Lower lobe of right lung (tissue), 2 donors: ENCODE measurements at regions not wholly inside any gene's neighbourhood (a gene's known extent, or its start where the extent isn't known, plus 50 kb on each side); places are given as distances from the start of the nearest gene placed in this dataset.

ENCODE experiments used
- ATAC-seq, 2 donors: fragments of 200-7000 bp; cut with Tn5 transposase; one replicate each; pipeline ENCODE4 v1.9.1; 2020 to 2022; ENCODE audit warnings: mild to moderate bottlenecking in 2 of 2, moderate library complexity in 2 of 2
- DNase-seq: peaks from one replicate; pipeline ENCODE4 v3.0.0-alpha.2; 2020
- H3K27ac ChIP-seq: fragments of 200-600 bp; one replicate; pipeline ENCODE4 v1.8.0; 2022
- H3K27me3 ChIP-seq: fragments of 200-600 bp; one replicate; pipeline ENCODE4 v1.8.0; 2022; ENCODE audit warnings: low read depth
- H3K36me3 ChIP-seq: fragments of 200-600 bp; one replicate; pipeline ENCODE4 v1.8.0; 2022; ENCODE audit warnings: mild to moderate bottlenecking
- H3K4me1 ChIP-seq: fragments of 200-600 bp; one replicate; pipeline ENCODE4 v1.8.0; 2022
- H3K4me3 ChIP-seq: fragments of 200-600 bp; one replicate; pipeline ENCODE4 v1.8.0; 2022; ENCODE audit warnings: mild to moderate bottlenecking
- H3K9me3 ChIP-seq: fragments of 200-600 bp; one replicate; pipeline ENCODE4 v1.8.0; 2022
- CTCF ChIP-seq: fragments of 200-600 bp; IDR thresholded peaks from one replicate; pipeline ENCODE4 v1.8.0; 2022; ENCODE audit warnings: antibody characterized with exemption, mild to moderate bottlenecking
- intact Hi-C: fragments of 100-400 bp; cut with DNase I; formaldehyde crosslinking; loops from one replicate; pipeline ENCODE4 v1.11.0; 2022
- donor health status: DM: no; HTN: yes; CAD: no; lungs with severe emphysema.

GRCh38 chr15:37625576-37625975 lies 308.9 kb upstream of the TMCO5A start:
- no peaks in the 10 kb centered on the region for H3K36me3 ChIP-seq
- ATAC-seq (no peak), DNase-seq (no peak)
- intact Hi-C loops, result no loop called here
- no peak overlapping the region for H3K27ac ChIP-seq
- no peak overlapping the region for H3K4me3 ChIP-seq
- no peak for TF ChIP-seq CTCF
- H3K27me3 ChIP-seq, result no peaks in the 10 kb centered on the region
- H3K9me3 ChIP-seq, result no peaks in the 10 kb centered on the region
- no peaks in the 10 kb centered on the region for H3K4me1 ChIP-seq

GRCh38 chr15:37628507-37628906 lies 305.9 kb upstream of the TMCO5A start:
- ATAC-seq, result no peak
- H3K27me3 ChIP-seq, result no peaks in the 10 kb centered on the region
- H3K36me3 ChIP-seq, result no peaks in the 10 kb centered on the region
- intact Hi-C loops, result no loop called here
- no peak overlapping the region for H3K4me3 ChIP-seq
- DNase-seq, result no peak
- no peaks in the 10 kb centered on the region for H3K4me1 ChIP-seq
- TF ChIP-seq CTCF, result no peak
- H3K9me3 ChIP-seq, result no peaks in the 10 kb centered on the region
- H3K27ac ChIP-seq, result no peak overlapping the region

DNA sequence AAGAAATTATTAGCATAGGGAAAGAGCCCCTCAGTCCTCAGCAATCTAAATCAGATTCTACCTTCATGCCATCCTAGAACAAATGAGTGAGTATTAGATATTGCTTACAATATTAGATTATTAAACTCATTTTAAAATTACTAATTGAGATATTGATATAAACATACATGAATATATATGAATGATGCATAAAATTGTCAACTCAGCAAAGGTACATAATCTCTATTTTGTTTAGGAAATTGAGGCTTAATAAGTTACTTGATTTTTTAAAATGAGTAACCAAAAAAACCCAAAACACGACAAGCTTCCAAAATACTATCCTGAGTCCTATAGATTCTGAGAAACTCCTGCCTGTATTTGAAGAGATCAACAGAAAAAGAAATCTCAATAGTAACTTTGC lies 297.7 kb upstream of the TMCO5A start:
- no peaks in the 10 kb centered on the region for H3K36me3 ChIP-seq

GRCh38 chr15:37638116-37638515 lies 296.3 kb upstream of the TMCO5A start:
- intact Hi-C loops, result no loop called here
- DNase-seq (no peak), ATAC-seq (no peak)
- Histone ChIP-seq H3K4me1 (no peaks in the 10 kb centered on the region), H3K9me3 (no peaks in the 10 kb centered on the region), H3K27me3 (no peaks in the 10 kb centered on the region), H3K4me3 (no peak overlapping the region), H3K27ac (no peak overlapping the region), H3K36me3 (no peaks in the 10 kb centered on the region)
- no peak for TF ChIP-seq CTCF

More for the DNA sequence above, 297.7 kb upstream of the TMCO5A start:
- Histone ChIP-seq H3K27me3 (no peaks in the 10 kb centered on the region), H3K4me1 (no peaks in the 10 kb centered on the region), H3K9me3 (no peaks in the 10 kb centered on the region), H3K27ac (no peak overlapping the region), H3K4me3 (no peak overlapping the region)
- DNase-seq (no peak), ATAC-seq (no peak)
- TF ChIP-seq CTCF, result no peak
- intact Hi-C loops, result no loop called here

DNA sequence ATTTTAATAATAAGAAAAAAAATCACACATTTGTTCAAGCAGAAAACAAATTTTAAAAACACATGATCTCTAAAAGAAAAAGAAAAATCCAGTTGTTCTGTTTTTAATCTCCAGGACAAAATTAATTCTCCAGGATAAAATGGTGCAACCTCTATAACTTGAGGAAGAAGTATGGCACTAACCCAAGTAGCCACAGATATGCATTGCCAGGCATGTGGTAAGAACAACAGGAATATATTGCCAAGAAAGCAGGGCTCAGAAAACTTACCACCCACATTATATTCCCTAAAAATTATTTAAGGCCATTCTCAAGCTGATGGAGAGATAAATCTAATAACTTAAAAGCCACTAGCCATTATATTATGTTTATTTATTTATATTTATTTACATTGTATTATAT lies 295.7 kb upstream of the TMCO5A start:
- intact Hi-C loops, result no loop called here
- no peaks in the 10 kb centered on the region for H3K36me3 ChIP-seq
- DNase-seq (no peak), ATAC-seq (no peak)
- H3K4me3 ChIP-seq, result no peak overlapping the region
- H3K9me3 ChIP-seq, result no peaks in the 10 kb centered on the region
- no peak overlapping the region for H3K27ac ChIP-seq
- no peak for TF ChIP-seq CTCF
- no peaks in the 10 kb centered on the region for H3K4me1 ChIP-seq
- H3K27me3 ChIP-seq, result no peaks in the 10 kb centered on the region
